GM12878 (cell line): ENCODE measurements at regions not wholly inside any gene's neighbourhood (a gene's known extent, or its start where the extent isn't known, plus 50 kb on each side); places are given as distances from the start of the nearest gene placed in this dataset.
A peak's percentile ranks its signal among the peaks of the same experiment; 100 is the strongest.

Experiments
- ATAC-seq: fragments of 200-7000 bp; cut with Tn5 transposase; 3 replicates; pipeline ENCODE4 v1.9.1; 2020; ENCODE audit warnings: mild to moderate bottlenecking, moderate library complexity
- BruUV-seq: library from RNA; stranded (reverse); fragments of 400-500 nt; replicated peaks from 2 replicates; lab custom pipeline; 2021; lab: Mats Ljungman, UMichigan
- CTCF ChIA-PET: fragments of 300-600 bp; sonication (Branson Sonifier 250); formaldehyde crosslinking; extraction: SDS; loops from one replicate; lab custom pipeline; 2021; ENCODE audit warnings: inconsistent platforms; lab: Yijun Ruan, JAX
- POLR2A ChIA-PET: fragments of 350-600 bp; formaldehyde crosslinking; extraction: SDS; loops from one replicate; lab custom pipeline; 2021; ENCODE audit warnings: inconsistent platforms; lab: Charles Lee
- RAD21 ChIA-PET: fragments of 300-600 bp; sonication (Branson Sonifier 250); formaldehyde crosslinking; loops from one replicate; lab custom pipeline; 2023; ENCODE audit warnings: antibody characterized with exemption; ENCODE audit not compliant: unreplicated experiment; lab: Charles Lee
- SMC1A ChIA-PET: fragments of 300-600 bp; sonication (Branson Sonifier 250); formaldehyde crosslinking; loops from one replicate; lab custom pipeline; 2023; ENCODE audit not compliant: unreplicated experiment, uncharacterized antibody; lab: Charles Lee
- DNase-seq: peaks from one replicate; pipeline ENCODE4 v3.0.0-alpha.2; 2011; ENCODE audit warnings: low read depth, low spot score
- FAIRE-seq: peaks from 3 replicates; lab custom pipeline; 2011; peaks lifted over from hg19 to GRCh38; lab: Jason Lieb, UNC
- H2AFZ ChIP-seq: 2 replicates; pipeline ENCODE4 v1.6.0; 2011; ENCODE audit warnings: low read depth, low read length, control low read depth; ENCODE audit not compliant: control insufficient read depth
- H3K27ac ChIP-seq: 2 replicates; pipeline ENCODE4 v1.5.1; 2011; ENCODE audit warnings: control low read depth; ENCODE audit not compliant: control insufficient read depth, insufficient read depth
- H3K27me3 ChIP-seq, 2 experiments: replicated peaks in 1 of 2; 2 replicates each; pipeline versions ENCODE4 v1.6.0 to v1.6.1; 2011; ENCODE audit warnings: low read length in 1 of 2; ENCODE audit not compliant: control insufficient read depth in 2 of 2, insufficient read depth in 2 of 2
- H3K36me3 ChIP-seq, 2 experiments: 2 replicates each; pipeline ENCODE4 v1.5.1; 2011; ENCODE audit warnings: low read length in 1 of 2; ENCODE audit not compliant: control insufficient read depth in 2 of 2, insufficient read depth in 2 of 2
- H3K4me1 ChIP-seq: 2 replicates; pipeline ENCODE4 v1.6.1; 2011; ENCODE audit warnings: mild to moderate bottlenecking, low read length, moderate library complexity, mixed read lengths; ENCODE audit not compliant: control insufficient read depth, insufficient read depth
- H3K4me2 ChIP-seq: 2 replicates; pipeline ENCODE4 v1.6.0; 2011; ENCODE audit warnings: control low read depth; ENCODE audit not compliant: control insufficient read depth, insufficient read depth
- H3K4me3 ChIP-seq: fragments of 200-600 bp; sonication (generic); 2 replicates; pipeline ENCODE4 v1.5.1; 2016
- H3K79me2 ChIP-seq: 2 replicates; pipeline ENCODE4 v1.6.0; 2011; ENCODE audit warnings: low read length; ENCODE audit not compliant: control insufficient read depth, insufficient read depth
- H3K9ac ChIP-seq: 2 replicates; pipeline ENCODE4 v1.8.0; 2011; ENCODE audit warnings: low read length, control low read depth, mixed read lengths; ENCODE audit not compliant: control insufficient read depth, insufficient read depth
- H3K9me3 ChIP-seq: replicated peaks from 3 replicates; pipeline ENCODE4 v1.5.1; 2011; ENCODE audit warnings: mild to moderate bottlenecking, low read length; ENCODE audit not compliant: control insufficient read depth, insufficient read depth
- H4K20me1 ChIP-seq: 2 replicates; pipeline ENCODE4 v1.6.0; 2011; ENCODE audit not compliant: control insufficient read depth, insufficient read depth
- BCL3 ChIP-seq: IDR thresholded peaks from 2 replicates; pipeline ENCODE4 v1.6.1; 2011; ENCODE audit warnings: borderline replicate concordance, low read depth, mild to moderate bottlenecking, moderate library complexity, low read length; ENCODE audit not compliant: insufficient read depth, poor library complexity, severe bottlenecking
- CBX3 ChIP-seq: fragments of 200-600 bp; sonication (generic); IDR thresholded peaks from 2 replicates; pipeline ENCODE4 v1.6.1; 2016; ENCODE audit warnings: low read depth, borderline replicate concordance
- CHD2 ChIP-seq: IDR thresholded peaks from 2 replicates; pipeline ENCODE4 v1.6.1; 2011; ENCODE audit warnings: low read depth, low read length, improper control_type of control experiment, borderline replicate concordance
- EGR1 ChIP-seq, 2 experiments: IDR thresholded peaks; 1 replicate in 1 of 2; 2 replicates in 1 of 2; pipeline ENCODE4 v1.6.1; 2011 to 2012; ENCODE audit warnings: low read depth in 2 of 2, low read length in 2 of 2, borderline replicate concordance in 1 of 2, mild to moderate bottlenecking in 1 of 2, moderate library complexity in 1 of 2
- GABPA ChIP-seq: IDR thresholded peaks from 2 replicates; pipeline ENCODE4 v1.6.1; 2014; ENCODE audit warnings: antibody characterized with exemption, low read depth, mild to moderate bottlenecking, inconsistent platforms
- HCFC1 ChIP-seq: fragments of 150-350 bp; IDR thresholded peaks from 2 replicates; pipeline ENCODE4 v1.6.1; 2014; ENCODE audit warnings: low read length
- IKZF2 ChIP-seq, 2 experiments: fragments of 450-650 bp; IDR thresholded peaks; 2 replicates each; pipeline ENCODE4 v1.6.1; 2017; ENCODE audit warnings: mild to moderate bottlenecking in 2 of 2, moderate library complexity in 2 of 2
- JUND ChIP-seq: IDR thresholded peaks from 2 replicates; pipeline ENCODE4 v1.6.1; 2012; ENCODE audit warnings: low read depth, mild to moderate bottlenecking, low read length, improper control_type of control experiment, moderate library complexity
- NFYA ChIP-seq: IDR thresholded peaks from 2 replicates; pipeline ENCODE4 v1.6.1; 2011; ENCODE audit warnings: low read depth, mild to moderate bottlenecking, low read length, improper control_type of control experiment, borderline replicate concordance
- RCOR1 ChIP-seq: conservative IDR thresholded peaks from 2 replicates; pipeline ENCODE4 v1.6.1; 2012; ENCODE audit warnings: low read depth, low read length, improper control_type of control experiment
- REST ChIP-seq: IDR thresholded peaks from 2 replicates; pipeline ENCODE4 v1.6.1; 2012; ENCODE audit warnings: mild to moderate bottlenecking, low read depth, low read length
- ZBED1 ChIP-seq: IDR thresholded peaks from 2 replicates; pipeline ENCODE4 v1.6.1; 2016; ENCODE audit warnings: borderline replicate concordance
- WGBS: methylation state at CpG from one replicate; pipeline ENCODE4 v1.1.6; 2016; ENCODE audit warnings: low lambda C conversion rate; ENCODE audit not compliant: insufficient replicate concordance, insufficient coverage; ENCODE audit errors: missing lambda C conversion rate; 5-methylcytosine and 5-hydroxymethylcytosine counted together
- in situ Hi-C: fragments of 300-500 bp; cut with MboI; formaldehyde crosslinking; loops from 9 replicates; pipeline ENCODE4 v1.14.3; 2018; ENCODE audit warnings: mixed read lengths
- intact Hi-C: fragments of 100-400 bp; cut with micrococcal nuclease; formaldehyde crosslinking; loops from one replicate; pipeline ENCODE4 v1.14.2; 2022; ENCODE audit not compliant: unreplicated experiment

- intact Hi-C loops, result no loop called here
- Histone ChIP-seq H3K4me3 (no peak overlapping the region), H2AFZ (no peak overlapping the region), H3K27ac (no peak overlapping the region), H3K27me3 (no peaks in the 10 kb centered on the region; a peak in 1 of 4 replicates), H3K4me1 (no peaks in the 10 kb centered on the region), H4K20me1 (no peaks in the 10 kb centered on the region), H3K9me3 (no peaks in the 10 kb centered on the region), H3K9ac (no peak overlapping the region), H3K79me2 (no peaks in the 10 kb centered on the region), H3K4me2 (no peak overlapping the region), H3K36me3 (no peaks in the 10 kb centered on the region)
- no TSS peak for BruUV-seq
- DNase-seq, result no peak
- ChIA-PET CTCF (no interaction called here), SMC1A (interaction anchor here (0.6 kb wide), 1 partner anchor 20 kb away, joined by 3 read pairs; no protein-coding TSS in a partner anchor), POLR2A (no interaction called here), RAD21 (no interaction called here)
- ATAC-seq, result no peak
- no peak for TF ChIP-seq CBX3
- TF ChIP-seq RCOR1, result no peak
- no peak for TF ChIP-seq JUND
- no peak for TF ChIP-seq CHD2
- no peak for FAIRE-seq
- in situ Hi-C loops, result no loop called here
These were observed 61.3 kb upstream of the MTAP start for GRCh38 chr9:21741151-21741550.

- WGBS, result 0% methylated on average over 3 of the region's 3 CpGs
- SMC1A ChIA-PET, result interaction anchor here (0.7 kb wide), 1 partner anchor 488 kb away, joined by 3 read pairs; no protein-coding TSS in a partner anchor
- no TSS peak for BruUV-seq
- TF ChIP-seq NFYA (no peak), BCL3 (no peak), GABPA (no peak), ZBED1 (no peak), EGR1 (IDR thresholded peaks at IDR 0.05; ENCODE audit: borderline replicate concordance in 1 of 2, low read depth in 2 of 2, low read length in 2 of 2) (no peak), IKZF2 (IDR thresholded peaks at IDR 0.05) (no peak), HCFC1 (no peak), REST (no peak)
These were observed 58.1 kb upstream of the MTAP start for GRCh38 chr9:21744320-21744719.

More at GRCh38 chr9:21744320-21744719, 58.1 kb upstream of the MTAP start:
- ChIA-PET RAD21 (interaction anchor here (1.1 kb wide), 1 partner anchor 418 kb away, joined by 3 read pairs; no protein-coding TSS in a partner anchor), POLR2A (no interaction called here), CTCF (interaction anchor here (0.8 kb wide), 1 partner anchor 44 kb away, joined by 3 read pairs; no protein-coding TSS in a partner anchor)
- Histone ChIP-seq H3K9ac (no peak overlapping the region), H3K4me3 (no peak overlapping the region), H4K20me1 (no peaks in the 10 kb centered on the region), H3K79me2 (no peaks in the 10 kb centered on the region), H3K27ac (no peak overlapping the region), H3K4me2 (no peak overlapping the region), H3K9me3 (no peaks in the 10 kb centered on the region), H3K4me1 (no peaks in the 10 kb centered on the region), H3K36me3 (no peaks in the 10 kb centered on the region), H3K27me3 (peaks cover 1 to 2% of the 10 kb centered on the region in 2 experiments; a peak in 3 of 4 replicates), H2AFZ (no peak overlapping the region)
- intact Hi-C loops (no loop called here), in situ Hi-C loops (no loop called here)
- ATAC-seq (peak; percentile 26), DNase-seq (no peak), FAIRE-seq (no peak)
